Mesodermal cell (in vitro differentiated cells): ENCODE measurements at regions not wholly inside any gene's neighbourhood (a gene's known extent, or its start where the extent isn't known, plus 50 kb on each side); places are given as distances from the start of the nearest gene placed in this dataset.
A peak's percentile ranks its signal among the peaks of the same experiment; 100 is the strongest.

Experiments
- H3K27ac ChIP-seq: 2 replicates; pipeline ENCODE4 v1.7.0; 2013; ENCODE audit warnings: mild to moderate bottlenecking, low read depth, low read length, moderate library complexity; ENCODE audit not compliant: severe bottlenecking
- H3K36me3 ChIP-seq: 2 replicates; pipeline ENCODE4 v1.7.1; 2013; ENCODE audit warnings: mild to moderate bottlenecking, low read length, moderate library complexity; ENCODE audit not compliant: control insufficient read depth, insufficient read depth
- H3K4me1 ChIP-seq: one replicate; pipeline ENCODE4 v1.7.1; 2013; ENCODE audit warnings: mild to moderate bottlenecking, low read length; ENCODE audit not compliant: insufficient read depth, control insufficient read depth, poor library complexity, severe bottlenecking
- H3K4me3 ChIP-seq: 2 replicates; pipeline ENCODE4 v1.7.0; 2013; ENCODE audit warnings: low read length, control low read depth, mild to moderate bottlenecking; ENCODE audit not compliant: insufficient read depth, poor library complexity, severe bottlenecking; ENCODE audit errors: extremely low read depth
- H3K9me3 ChIP-seq: 2 replicates; pipeline ENCODE4 v1.7.1; 2013; ENCODE audit warnings: mild to moderate bottlenecking, low read length, moderate library complexity; ENCODE audit not compliant: control insufficient read depth
- WGBS, 2 experiments: methylation state at CpG; one replicate each; pipeline ENCODE4 v1.1.5; 2013; ENCODE audit warnings: missing lambda C conversion rate in 2 of 2; ENCODE audit not compliant: insufficient coverage in 2 of 2; 5-methylcytosine and 5-hydroxymethylcytosine counted together

GRCh38 chr5:14038341-14038959, 94.0 kb upstream of the DNAH5 start:
- 60 to 80% methylated on average over 1 to 2 of the region's 10 CpGs for WGBS, 2 experiments
- peak overlapping the region; percentile 75 for H3K27ac ChIP-seq
- H3K36me3 ChIP-seq = no peaks in the 10 kb centered on the region
- H3K4me1 ChIP-seq = peaks cover 41% of the 10 kb centered on the region
- no peaks in the 10 kb centered on the region for H3K9me3 ChIP-seq
- H3K4me3 ChIP-seq = no peak overlapping the region

- H3K27ac ChIP-seq = peak overlapping the region; percentile 99
- no peaks in the 10 kb centered on the region for H3K36me3 ChIP-seq
- peaks cover 41% of the 10 kb centered on the region for H3K4me1 ChIP-seq
- 43 to 44% methylated on average over 8 to 9 of the region's 9 CpGs for WGBS, 2 experiments
- H3K9me3 ChIP-seq = no peaks in the 10 kb centered on the region
- no peak overlapping the region for H3K4me3 ChIP-seq
Measured at GRCh38 chr5:14036947-14037346, 92.5 kb upstream of the DNAH5 start.

DNA sequence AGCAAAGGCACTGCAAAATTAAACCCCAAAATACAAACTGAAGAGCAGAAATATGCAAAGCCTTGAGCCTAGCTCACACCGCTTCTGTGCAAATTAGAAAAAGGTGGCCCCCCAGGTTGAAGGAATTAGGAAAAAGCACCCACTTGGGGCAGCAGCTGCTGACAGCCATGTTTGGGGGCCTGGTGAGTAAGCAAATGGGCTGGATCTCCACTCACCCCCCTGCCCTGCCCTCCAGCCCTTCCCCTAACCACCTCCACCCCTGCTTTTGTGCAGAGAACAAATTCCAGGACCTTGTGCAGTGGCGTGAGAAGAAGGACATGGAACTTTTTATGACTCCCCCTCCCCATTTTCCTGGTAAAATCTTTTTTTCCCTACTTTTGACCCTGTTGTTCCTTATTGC, 92.0 kb upstream of the DNAH5 start:
- WGBS, 2 experiments = 15 to 37% methylated on average over 2 of the region's 2 CpGs
- peak overlapping the region; percentile 99 for H3K27ac ChIP-seq
- no peaks in the 10 kb centered on the region for H3K9me3 ChIP-seq
- H3K36me3 ChIP-seq = no peaks in the 10 kb centered on the region
- H3K4me3 ChIP-seq = no peak overlapping the region
- H3K4me1 ChIP-seq = peaks cover 41% of the 10 kb centered on the region

DNA sequence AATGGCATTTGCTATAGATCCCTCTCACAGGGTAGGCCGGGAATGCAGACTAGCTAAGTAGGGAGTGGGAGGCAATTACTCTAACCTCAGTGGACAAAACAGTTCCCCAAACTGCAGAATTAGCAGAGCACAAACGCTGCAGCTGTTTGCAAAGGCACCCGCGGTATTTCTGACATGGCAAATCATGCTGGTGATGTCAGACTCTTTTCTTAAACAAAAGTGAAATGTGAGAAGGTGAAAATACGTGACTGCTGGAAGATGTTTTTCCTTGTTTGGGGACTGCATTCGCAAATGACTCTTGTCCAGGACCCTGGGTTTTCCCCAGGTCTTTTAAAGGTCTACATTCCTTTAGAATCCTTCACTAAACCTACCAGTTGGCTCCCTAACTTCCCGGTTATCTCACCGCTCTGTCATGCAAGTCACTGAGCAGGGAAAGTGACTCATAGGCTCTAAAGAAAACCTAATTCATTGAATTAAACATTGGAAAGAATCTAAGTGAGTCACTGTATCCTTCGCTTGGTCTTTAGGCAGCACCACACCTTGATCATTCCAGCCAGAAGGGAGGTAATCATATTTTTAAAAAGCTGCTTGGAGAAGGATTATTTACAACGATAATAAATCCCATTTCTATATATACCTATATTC, 91.5 kb upstream of the DNAH5 start:
- WGBS, 2 experiments = 0 to 3% methylated on average over 5 to 6 of the region's 10 CpGs
- Histone ChIP-seq H3K9me3 (no peaks in the 10 kb centered on the region), H3K4me1 (peaks cover 41% of the 10 kb centered on the region), H3K27ac (peak overlapping the region; percentile 99), H3K36me3 (no peaks in the 10 kb centered on the region), H3K4me3 (peak overlapping the region; percentile 16)

- Histone ChIP-seq H3K27ac (peak overlapping the region; percentile 99), H3K36me3 (no peaks in the 10 kb centered on the region), H3K4me3 (no peak overlapping the region), H3K9me3 (no peaks in the 10 kb centered on the region), H3K4me1 (peaks cover 41% of the 10 kb centered on the region)
- 83 to 100% methylated on average over 1 of the region's 3 CpGs for WGBS, 2 experiments
Measured at GRCh38 chr5:14034963-14035362, 90.5 kb upstream of the DNAH5 start.

GRCh38 chr5:14032918-14033317, 88.4 kb upstream of the DNAH5 start:
- Histone ChIP-seq H3K9me3 (no peaks in the 10 kb centered on the region), H3K27ac (no peak overlapping the region), H3K4me3 (no peak overlapping the region), H3K4me1 (peaks cover 33% of the 10 kb centered on the region), H3K36me3 (no peaks in the 10 kb centered on the region)
- 75 to 82% methylated on average over 2 to 3 of the region's 3 CpGs for WGBS, 2 experiments

- no peaks in the 10 kb centered on the region for H3K4me1 ChIP-seq
- no peaks in the 10 kb centered on the region for H3K36me3 ChIP-seq
- 94% methylated on average over 5 of the region's 7 CpGs for WGBS, 2 experiments
- H3K4me3 ChIP-seq = no peak overlapping the region
- H3K9me3 ChIP-seq = no peaks in the 10 kb centered on the region
- H3K27ac ChIP-seq = no peak overlapping the region
Measured at GRCh38 chr5:14028938-14029584, 84.6 kb upstream of the DNAH5 start.

GRCh38 chr5:14028188-14028587, 83.7 kb upstream of the DNAH5 start:
- Histone ChIP-seq H3K4me1 (peaks cover 2% of the 10 kb centered on the region), H3K9me3 (no peaks in the 10 kb centered on the region), H3K36me3 (no peaks in the 10 kb centered on the region), H3K4me3 (no peak overlapping the region), H3K27ac (no peak overlapping the region)
- WGBS, 2 experiments = no CpG with 5 or more reads among the region's 1 CpG

DNA sequence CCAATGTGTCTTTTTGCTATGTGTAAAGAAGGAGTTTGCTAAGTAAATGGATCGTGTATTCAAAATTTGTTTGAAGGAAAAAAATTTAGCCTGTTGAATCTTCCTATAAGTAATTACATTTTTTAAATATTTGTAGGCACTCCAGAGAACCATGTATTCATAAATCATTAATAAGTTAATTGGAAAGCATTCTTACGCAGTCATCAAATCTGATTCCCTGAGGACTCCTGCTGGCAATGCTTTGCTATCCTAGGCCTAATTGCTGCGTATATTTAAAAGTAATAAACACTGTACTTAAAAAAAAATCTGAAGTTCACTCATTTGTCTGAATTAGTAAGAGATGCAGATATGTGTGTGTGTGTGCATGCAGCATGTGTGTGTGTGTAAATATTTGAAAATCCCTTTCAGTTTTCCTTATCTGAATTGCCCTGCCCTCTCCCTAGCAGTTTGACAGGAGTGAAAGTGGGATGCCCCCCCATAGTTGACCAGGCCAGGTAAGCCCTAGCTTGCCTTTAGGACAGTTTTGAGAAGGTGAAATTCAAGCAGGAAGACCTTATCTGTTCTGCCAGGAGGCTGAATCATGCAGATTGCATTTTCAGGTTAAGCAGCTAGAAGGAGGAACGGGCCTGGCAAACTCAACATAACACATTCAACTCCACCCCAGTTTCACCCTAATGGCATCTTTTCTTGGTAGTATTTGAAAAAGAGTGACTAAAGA, 81.2 kb upstream of the DNAH5 start:
- Histone ChIP-seq H3K36me3 (no peaks in the 10 kb centered on the region), H3K9me3 (no peaks in the 10 kb centered on the region), H3K4me3 (no peak overlapping the region), H3K27ac (no peak overlapping the region), H3K4me1 (peaks cover 3% of the 10 kb centered on the region)
- WGBS, 2 experiments = no CpG with 5 or more reads among the region's 4 CpGs

- Histone ChIP-seq H3K27ac (no peak overlapping the region), H3K4me1 (peaks cover 3% of the 10 kb centered on the region), H3K36me3 (no peaks in the 10 kb centered on the region), H3K4me3 (no peak overlapping the region), H3K9me3 (no peaks in the 10 kb centered on the region)
- WGBS, 2 experiments = 80 to 84% methylated on average over 1 to 2 of the region's 3 CpGs
Measured at GRCh38 chr5:14022971-14023370, 78.5 kb upstream of the DNAH5 start.
